ENCODE measurements at regions not wholly inside any gene's neighbourhood (a gene's known extent, or its start where the extent isn't known, plus 50 kb on each side); places are given as distances from the start of the nearest gene placed in this dataset.

GRCh38 chr19:20250121-20250520 is 83.1 kb downstream of the ZNF486 start:
- no peak overlapping the region for H3K4me3 Mint-ChIP-seq (ENCODE audit: unreplicated experiment)
- no peaks in the 10 kb centered on the region for H3K9me3 Mint-ChIP-seq (ENCODE audit: unreplicated experiment)
- H3K36me3 Mint-ChIP-seq (ENCODE audit: unreplicated experiment) = no peaks in the 10 kb centered on the region
- no peak overlapping the region for H3K27ac Mint-ChIP-seq (ENCODE audit: unreplicated experiment)
- no peaks in the 10 kb centered on the region for H3K27me3 Mint-ChIP-seq (ENCODE audit: unreplicated experiment)
- TF ChIP-seq, protein P1, sequence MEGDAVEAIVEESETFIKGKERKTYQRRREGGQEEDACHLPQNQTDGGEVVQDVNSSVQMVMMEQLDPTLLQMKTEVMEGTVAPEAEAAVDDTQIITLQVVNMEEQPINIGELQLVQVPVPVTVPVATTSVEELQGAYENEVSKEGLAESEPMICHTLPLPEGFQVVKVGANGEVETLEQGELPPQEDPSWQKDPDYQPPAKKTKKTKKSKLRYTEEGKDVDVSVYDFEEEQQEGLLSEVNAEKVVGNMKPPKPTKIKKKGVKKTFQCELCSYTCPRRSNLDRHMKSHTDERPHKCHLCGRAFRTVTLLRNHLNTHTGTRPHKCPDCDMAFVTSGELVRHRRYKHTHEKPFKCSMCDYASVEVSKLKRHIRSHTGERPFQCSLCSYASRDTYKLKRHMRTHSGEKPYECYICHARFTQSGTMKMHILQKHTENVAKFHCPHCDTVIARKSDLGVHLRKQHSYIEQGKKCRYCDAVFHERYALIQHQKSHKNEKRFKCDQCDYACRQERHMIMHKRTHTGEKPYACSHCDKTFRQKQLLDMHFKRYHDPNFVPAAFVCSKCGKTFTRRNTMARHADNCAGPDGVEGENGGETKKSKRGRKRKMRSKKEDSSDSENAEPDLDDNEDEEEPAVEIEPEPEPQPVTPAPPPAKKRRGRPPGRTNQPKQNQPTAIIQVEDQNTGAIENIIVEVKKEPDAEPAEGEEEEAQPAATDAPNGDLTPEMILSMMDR (IDR thresholded peaks at IDR 0.05; ENCODE audit: partially characterized antibody, unreplicated experiment) = no peak
- no peak for DNase-seq
- H3K4me1 Mint-ChIP-seq (ENCODE audit: low read depth, unreplicated experiment) = peaks cover 2% of the 10 kb centered on the region

Small RNA genes in the stretch of these regions (microRNA-seq; reads per million reads assigned to microRNA genes)
- 268 reads per million, percentile 83 among the genes with 10 or more reads in this experiment for gene MIR1270 (ENCODE audit: unreplicated experiment)

All from glutamatergic neuron (in vitro differentiated cells).